ENCODE measurements at regions not wholly inside any gene's neighbourhood (a gene's known extent, or its start where the extent isn't known, plus 50 kb on each side); places are given as distances from the start of the nearest gene placed in this dataset.

DNA sequence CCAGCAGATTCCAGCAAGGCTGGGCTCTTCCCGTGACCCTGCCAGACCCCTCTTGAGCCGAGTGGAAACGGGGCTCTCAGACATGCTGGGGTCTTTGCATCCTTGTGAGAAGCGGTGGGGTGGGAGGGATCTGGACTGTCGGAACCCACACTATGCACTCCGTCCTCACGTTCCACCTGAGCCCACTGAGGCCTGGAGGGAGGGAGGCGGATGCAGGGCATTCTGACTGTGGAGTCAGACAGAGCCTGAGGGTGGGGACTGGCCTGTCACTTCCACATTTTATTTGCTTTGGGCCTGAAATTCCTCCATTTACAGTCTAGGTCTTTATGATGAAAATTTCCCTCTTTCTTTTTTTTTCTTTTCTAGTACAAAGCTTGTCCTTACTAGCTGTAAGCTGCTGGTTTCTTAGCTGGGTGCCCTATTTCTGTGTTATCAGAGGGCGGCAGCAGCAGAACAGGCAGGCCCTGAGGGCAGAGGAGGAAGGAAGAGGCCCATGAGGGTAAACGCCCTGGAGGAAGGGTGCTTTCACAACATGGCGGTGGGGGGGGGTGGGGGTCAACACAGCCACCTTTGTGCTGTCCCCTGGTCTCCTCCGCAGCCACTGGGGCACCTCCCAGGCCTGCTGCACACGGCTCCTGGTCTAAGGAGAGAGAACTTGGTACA, 373.5 kb upstream of the MYT1L start:
- BruUV-seq (replicated peaks), result no TSS peak
- in situ Hi-C loops (cut with MboI), result no loop called here
- no peak overlapping the region; a peak in 1 of 4 replicates for H3K9ac ChIP-seq (ENCODE audit: insufficient read depth in 1 of 2, low read depth in 2 of 2, low read length in 2 of 2)
- TF ChIP-seq, protein P1, sequence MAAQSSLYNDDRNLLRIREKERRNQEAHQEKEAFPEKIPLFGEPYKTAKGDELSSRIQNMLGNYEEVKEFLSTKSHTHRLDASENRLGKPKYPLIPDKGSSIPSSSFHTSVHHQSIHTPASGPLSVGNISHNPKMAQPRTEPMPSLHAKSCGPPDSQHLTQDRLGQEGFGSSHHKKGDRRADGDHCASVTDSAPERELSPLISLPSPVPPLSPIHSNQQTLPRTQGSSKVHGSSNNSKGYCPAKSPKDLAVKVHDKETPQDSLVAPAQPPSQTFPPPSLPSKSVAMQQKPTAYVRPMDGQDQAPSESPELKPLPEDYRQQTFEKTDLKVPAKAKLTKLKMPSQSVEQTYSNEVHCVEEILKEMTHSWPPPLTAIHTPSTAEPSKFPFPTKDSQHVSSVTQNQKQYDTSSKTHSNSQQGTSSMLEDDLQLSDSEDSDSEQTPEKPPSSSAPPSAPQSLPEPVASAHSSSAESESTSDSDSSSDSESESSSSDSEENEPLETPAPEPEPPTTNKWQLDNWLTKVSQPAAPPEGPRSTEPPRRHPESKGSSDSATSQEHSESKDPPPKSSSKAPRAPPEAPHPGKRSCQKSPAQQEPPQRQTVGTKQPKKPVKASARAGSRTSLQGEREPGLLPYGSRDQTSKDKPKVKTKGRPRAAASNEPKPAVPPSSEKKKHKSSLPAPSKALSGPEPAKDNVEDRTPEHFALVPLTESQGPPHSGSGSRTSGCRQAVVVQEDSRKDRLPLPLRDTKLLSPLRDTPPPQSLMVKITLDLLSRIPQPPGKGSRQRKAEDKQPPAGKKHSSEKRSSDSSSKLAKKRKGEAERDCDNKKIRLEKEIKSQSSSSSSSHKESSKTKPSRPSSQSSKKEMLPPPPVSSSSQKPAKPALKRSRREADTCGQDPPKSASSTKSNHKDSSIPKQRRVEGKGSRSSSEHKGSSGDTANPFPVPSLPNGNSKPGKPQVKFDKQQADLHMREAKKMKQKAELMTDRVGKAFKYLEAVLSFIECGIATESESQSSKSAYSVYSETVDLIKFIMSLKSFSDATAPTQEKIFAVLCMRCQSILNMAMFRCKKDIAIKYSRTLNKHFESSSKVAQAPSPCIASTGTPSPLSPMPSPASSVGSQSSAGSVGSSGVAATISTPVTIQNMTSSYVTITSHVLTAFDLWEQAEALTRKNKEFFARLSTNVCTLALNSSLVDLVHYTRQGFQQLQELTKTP (IDR thresholded peaks at IDR 0.05; ENCODE audit: low read depth in 1 of 2, partially characterized antibody in 2 of 2), result no peak
- TF ChIP-seq ZNF143 (CRISPR knock-in tag; IDR thresholded peaks at IDR 0.05) (no peak), ZNF79 (CRISPR knock-in tag; IDR thresholded peaks at IDR 0.05; ENCODE audit: low read depth) (no peak), SUPT5H (IDR thresholded peaks at IDR 0.05) (no peak)
- TF ChIP-seq, protein P2, sequence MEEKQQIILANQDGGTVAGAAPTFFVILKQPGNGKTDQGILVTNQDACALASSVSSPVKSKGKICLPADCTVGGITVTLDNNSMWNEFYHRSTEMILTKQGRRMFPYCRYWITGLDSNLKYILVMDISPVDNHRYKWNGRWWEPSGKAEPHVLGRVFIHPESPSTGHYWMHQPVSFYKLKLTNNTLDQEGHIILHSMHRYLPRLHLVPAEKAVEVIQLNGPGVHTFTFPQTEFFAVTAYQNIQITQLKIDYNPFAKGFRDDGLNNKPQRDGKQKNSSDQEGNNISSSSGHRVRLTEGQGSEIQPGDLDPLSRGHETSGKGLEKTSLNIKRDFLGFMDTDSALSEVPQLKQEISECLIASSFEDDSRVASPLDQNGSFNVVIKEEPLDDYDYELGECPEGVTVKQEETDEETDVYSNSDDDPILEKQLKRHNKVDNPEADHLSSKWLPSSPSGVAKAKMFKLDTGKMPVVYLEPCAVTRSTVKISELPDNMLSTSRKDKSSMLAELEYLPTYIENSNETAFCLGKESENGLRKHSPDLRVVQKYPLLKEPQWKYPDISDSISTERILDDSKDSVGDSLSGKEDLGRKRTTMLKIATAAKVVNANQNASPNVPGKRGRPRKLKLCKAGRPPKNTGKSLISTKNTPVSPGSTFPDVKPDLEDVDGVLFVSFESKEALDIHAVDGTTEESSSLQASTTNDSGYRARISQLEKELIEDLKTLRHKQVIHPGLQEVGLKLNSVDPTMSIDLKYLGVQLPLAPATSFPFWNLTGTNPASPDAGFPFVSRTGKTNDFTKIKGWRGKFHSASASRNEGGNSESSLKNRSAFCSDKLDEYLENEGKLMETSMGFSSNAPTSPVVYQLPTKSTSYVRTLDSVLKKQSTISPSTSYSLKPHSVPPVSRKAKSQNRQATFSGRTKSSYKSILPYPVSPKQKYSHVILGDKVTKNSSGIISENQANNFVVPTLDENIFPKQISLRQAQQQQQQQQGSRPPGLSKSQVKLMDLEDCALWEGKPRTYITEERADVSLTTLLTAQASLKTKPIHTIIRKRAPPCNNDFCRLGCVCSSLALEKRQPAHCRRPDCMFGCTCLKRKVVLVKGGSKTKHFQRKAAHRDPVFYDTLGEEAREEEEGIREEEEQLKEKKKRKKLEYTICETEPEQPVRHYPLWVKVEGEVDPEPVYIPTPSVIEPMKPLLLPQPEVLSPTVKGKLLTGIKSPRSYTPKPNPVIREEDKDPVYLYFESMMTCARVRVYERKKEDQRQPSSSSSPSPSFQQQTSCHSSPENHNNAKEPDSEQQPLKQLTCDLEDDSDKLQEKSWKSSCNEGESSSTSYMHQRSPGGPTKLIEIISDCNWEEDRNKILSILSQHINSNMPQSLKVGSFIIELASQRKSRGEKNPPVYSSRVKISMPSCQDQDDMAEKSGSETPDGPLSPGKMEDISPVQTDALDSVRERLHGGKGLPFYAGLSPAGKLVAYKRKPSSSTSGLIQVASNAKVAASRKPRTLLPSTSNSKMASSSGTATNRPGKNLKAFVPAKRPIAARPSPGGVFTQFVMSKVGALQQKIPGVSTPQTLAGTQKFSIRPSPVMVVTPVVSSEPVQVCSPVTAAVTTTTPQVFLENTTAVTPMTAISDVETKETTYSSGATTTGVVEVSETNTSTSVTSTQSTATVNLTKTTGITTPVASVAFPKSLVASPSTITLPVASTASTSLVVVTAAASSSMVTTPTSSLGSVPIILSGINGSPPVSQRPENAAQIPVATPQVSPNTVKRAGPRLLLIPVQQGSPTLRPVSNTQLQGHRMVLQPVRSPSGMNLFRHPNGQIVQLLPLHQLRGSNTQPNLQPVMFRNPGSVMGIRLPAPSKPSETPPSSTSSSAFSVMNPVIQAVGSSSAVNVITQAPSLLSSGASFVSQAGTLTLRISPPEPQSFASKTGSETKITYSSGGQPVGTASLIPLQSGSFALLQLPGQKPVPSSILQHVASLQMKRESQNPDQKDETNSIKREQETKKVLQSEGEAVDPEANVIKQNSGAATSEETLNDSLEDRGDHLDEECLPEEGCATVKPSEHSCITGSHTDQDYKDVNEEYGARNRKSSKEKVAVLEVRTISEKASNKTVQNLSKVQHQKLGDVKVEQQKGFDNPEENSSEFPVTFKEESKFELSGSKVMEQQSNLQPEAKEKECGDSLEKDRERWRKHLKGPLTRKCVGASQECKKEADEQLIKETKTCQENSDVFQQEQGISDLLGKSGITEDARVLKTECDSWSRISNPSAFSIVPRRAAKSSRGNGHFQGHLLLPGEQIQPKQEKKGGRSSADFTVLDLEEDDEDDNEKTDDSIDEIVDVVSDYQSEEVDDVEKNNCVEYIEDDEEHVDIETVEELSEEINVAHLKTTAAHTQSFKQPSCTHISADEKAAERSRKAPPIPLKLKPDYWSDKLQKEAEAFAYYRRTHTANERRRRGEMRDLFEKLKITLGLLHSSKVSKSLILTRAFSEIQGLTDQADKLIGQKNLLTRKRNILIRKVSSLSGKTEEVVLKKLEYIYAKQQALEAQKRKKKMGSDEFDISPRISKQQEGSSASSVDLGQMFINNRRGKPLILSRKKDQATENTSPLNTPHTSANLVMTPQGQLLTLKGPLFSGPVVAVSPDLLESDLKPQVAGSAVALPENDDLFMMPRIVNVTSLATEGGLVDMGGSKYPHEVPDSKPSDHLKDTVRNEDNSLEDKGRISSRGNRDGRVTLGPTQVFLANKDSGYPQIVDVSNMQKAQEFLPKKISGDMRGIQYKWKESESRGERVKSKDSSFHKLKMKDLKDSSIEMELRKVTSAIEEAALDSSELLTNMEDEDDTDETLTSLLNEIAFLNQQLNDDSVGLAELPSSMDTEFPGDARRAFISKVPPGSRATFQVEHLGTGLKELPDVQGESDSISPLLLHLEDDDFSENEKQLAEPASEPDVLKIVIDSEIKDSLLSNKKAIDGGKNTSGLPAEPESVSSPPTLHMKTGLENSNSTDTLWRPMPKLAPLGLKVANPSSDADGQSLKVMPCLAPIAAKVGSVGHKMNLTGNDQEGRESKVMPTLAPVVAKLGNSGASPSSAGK (IDR thresholded peaks at IDR 0.05), result no peak
- TF ChIP-seq, protein P3, sequence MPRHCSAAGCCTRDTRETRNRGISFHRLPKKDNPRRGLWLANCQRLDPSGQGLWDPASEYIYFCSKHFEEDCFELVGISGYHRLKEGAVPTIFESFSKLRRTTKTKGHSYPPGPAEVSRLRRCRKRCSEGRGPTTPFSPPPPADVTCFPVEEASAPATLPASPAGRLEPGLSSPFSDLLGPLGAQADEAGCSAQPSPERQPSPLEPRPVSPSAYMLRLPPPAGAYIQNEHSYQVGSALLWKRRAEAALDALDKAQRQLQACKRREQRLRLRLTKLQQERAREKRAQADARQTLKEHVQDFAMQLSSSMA (CRISPR knock-in tag; IDR thresholded peaks at IDR 0.05), result no peak

More for the DNA sequence above, 373.5 kb upstream of the MYT1L start:
- peaks cover 2% of the 10 kb centered on the region for H3K9me1 ChIP-seq (ENCODE audit: control insufficient read depth, insufficient read depth, low read length)
- DNase-seq (ENCODE audit: extremely low read depth in 1 of 4, low spot score in 3 of 4) (no peak), ATAC-seq (no peak), FAIRE-seq (no peak)
- H3K36me3 ChIP-seq (ENCODE audit: control insufficient read depth, insufficient read depth, low read length), result no peaks in the 10 kb centered on the region
- no peaks in the 10 kb centered on the region for H4K20me1 ChIP-seq (replicated peaks; ENCODE audit: control insufficient read depth, insufficient read depth, low read length)
- no peaks in the 10 kb centered on the region for H3K4me1 ChIP-seq (replicated peaks in 1 of 2; ENCODE audit: control insufficient read depth in 2 of 2, insufficient read depth in 2 of 2, low read length in 2 of 2)
- POLR2A ChIA-PET, result no interaction called here
- no peaks in the 10 kb centered on the region for H3K79me2 ChIP-seq (ENCODE audit: control insufficient read depth, insufficient read depth, low read length)
- no peak overlapping the region for H3K4me2 ChIP-seq (ENCODE audit: insufficient read depth, low read length)
- H3K4me3 ChIP-seq, result no peak overlapping the region
- H3K27me3 ChIP-seq (ENCODE audit: control insufficient read depth in 2 of 2, insufficient read depth in 2 of 2, low read length in 2 of 2), result peaks cover 12 to 84% of the 10 kb centered on the region in 2 experiments; a peak in 4 of 5 replicates
- CTCF ChIA-PET (ENCODE audit: low intra/inter-chr PET ratio), result no interaction called here
- H3K27ac ChIP-seq (ENCODE audit: extremely low read depth, low read depth, low read length), result no peak overlapping the region
- WGBS (ENCODE audit: insufficient coverage, low coverage, missing lambda C conversion rate), result 3% methylated on average over 12 of the region's 13 CpGs
- intact Hi-C loops (cut with micrococcal nuclease), result no loop called here
- no peak overlapping the region for H2AFZ ChIP-seq (ENCODE audit: low read depth, low read length)
- no peaks in the 10 kb centered on the region for H3K9me3 ChIP-seq (replicated peaks; ENCODE audit: control insufficient read depth, insufficient read depth, low read depth, low read length)

All from K562 (cell line).